Astrocyte (in vitro differentiated cells and primary cell): ENCODE measurements at regions not wholly inside any gene's neighbourhood (a gene's known extent, or its start where the extent isn't known, plus 50 kb on each side); places are given as distances from the start of the nearest gene placed in this dataset.

Experiments
- DNase-seq: peaks from one replicate; pipeline ENCODE4 v3.0.0-alpha.2; 2010; ENCODE audit warnings: low read depth
- FAIRE-seq: peaks from 2 replicates; lab custom pipeline; 2011; peaks lifted over from hg19 to GRCh38; lab: Jason Lieb, UNC
- H2AFZ ChIP-seq: 2 replicates; pipeline ENCODE4 v1.6.0; 2012; ENCODE audit warnings: low read depth, low read length, inconsistent platforms
- H3K27ac ChIP-seq: 2 replicates; pipeline ENCODE4 v1.5.1; 2011; ENCODE audit warnings: low read depth, low read length, inconsistent platforms
- H3K27me3 ChIP-seq: 2 replicates; pipeline ENCODE4 v1.6.0; 2011; ENCODE audit warnings: low read length, inconsistent platforms; ENCODE audit not compliant: insufficient read depth
- H3K36me3 ChIP-seq: 2 replicates; pipeline ENCODE4 v1.5.1; 2011; ENCODE audit warnings: low read length, inconsistent platforms; ENCODE audit not compliant: insufficient read depth
- H3K4me1 ChIP-seq: 2 replicates; pipeline ENCODE4 v1.5.1; 2011; ENCODE audit warnings: low read length, inconsistent platforms; ENCODE audit not compliant: insufficient read depth
- H3K4me2 ChIP-seq: 2 replicates; pipeline ENCODE4 v1.6.0; 2012; ENCODE audit warnings: low read length, inconsistent platforms
- H3K4me3 ChIP-seq: 2 replicates; pipeline ENCODE4 v1.5.1; 2011; ENCODE audit warnings: low read depth, mild to moderate bottlenecking, low read length, inconsistent platforms; ENCODE audit not compliant: insufficient read depth
- H3K79me2 ChIP-seq: 2 replicates; pipeline ENCODE4 v1.6.0; 2012; ENCODE audit warnings: mild to moderate bottlenecking, low read length, inconsistent platforms; ENCODE audit not compliant: insufficient read depth
- H3K9ac ChIP-seq: 2 replicates; pipeline ENCODE4 v1.6.0; 2012; ENCODE audit warnings: mild to moderate bottlenecking, low read length, inconsistent platforms
- H3K9me3 ChIP-seq: 2 replicates; pipeline ENCODE4 v1.5.1; 2012; ENCODE audit warnings: low read depth, mild to moderate bottlenecking, low read length, inconsistent platforms; ENCODE audit not compliant: insufficient read depth
- H4K20me1 ChIP-seq: 2 replicates; pipeline ENCODE4 v1.6.0; 2012; ENCODE audit warnings: low read length, inconsistent platforms; ENCODE audit not compliant: insufficient read depth
- H3K27ac Mint-ChIP-seq: one replicate; pipeline ENCODE4 v1.8.0; 2021; ENCODE audit warnings: mild to moderate bottlenecking, mixed read lengths; ENCODE audit not compliant: unreplicated experiment
- H3K27me3 Mint-ChIP-seq: one replicate; pipeline ENCODE4 v1.8.0; 2021; ENCODE audit warnings: low read depth, mixed read lengths; ENCODE audit not compliant: unreplicated experiment
- H3K36me3 Mint-ChIP-seq: one replicate; pipeline ENCODE4 v1.8.0; 2021; ENCODE audit warnings: low read depth, mixed read lengths; ENCODE audit not compliant: unreplicated experiment
- H3K4me1 Mint-ChIP-seq: one replicate; pipeline ENCODE4 v1.8.0; 2021; ENCODE audit warnings: low read depth, mixed read lengths; ENCODE audit not compliant: unreplicated experiment
- H3K4me3 Mint-ChIP-seq: one replicate; pipeline ENCODE4 v1.8.0; 2021; ENCODE audit warnings: mild to moderate bottlenecking, moderate library complexity, mixed read lengths; ENCODE audit not compliant: unreplicated experiment
- H3K9me3 Mint-ChIP-seq: one replicate; pipeline ENCODE4 v1.8.0; 2021; ENCODE audit warnings: mild to moderate bottlenecking, mixed read lengths; ENCODE audit not compliant: unreplicated experiment
- EZH2 ChIP-seq: IDR thresholded peaks from 2 replicates; pipeline ENCODE4 v1.6.1; 2012; ENCODE audit warnings: mild to moderate bottlenecking, low read length, inconsistent platforms; ENCODE audit not compliant: insufficient read depth
- TF ChIP-seq, protein P1 (sequence below): IDR thresholded peaks from 2 replicates; pipeline ENCODE4 v1.5.1; 2011; ENCODE audit warnings: low read depth, mild to moderate bottlenecking, inconsistent platforms, low read length, moderate library complexity; ENCODE audit not compliant: insufficient read depth

DNA sequence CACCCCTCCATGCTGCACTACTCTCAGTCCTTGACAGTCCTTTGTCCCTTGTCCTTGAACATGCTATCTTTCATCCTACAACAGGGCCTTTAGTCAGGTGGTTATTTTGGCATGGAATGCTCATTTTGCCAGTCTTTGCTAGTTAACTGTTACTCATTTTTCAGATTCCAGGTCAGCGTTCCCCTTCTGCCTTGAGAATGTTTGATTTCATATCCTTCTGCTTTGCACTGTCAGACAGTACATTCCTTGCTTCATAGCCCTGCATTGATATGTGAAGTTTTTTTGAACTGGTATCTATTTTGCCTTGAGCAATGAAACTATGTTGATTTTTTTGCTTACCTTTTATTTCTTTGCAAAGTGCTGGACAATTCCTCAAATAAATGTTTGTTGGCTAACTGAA, 638.2 kb upstream of the SEMA6A start:
- FAIRE-seq, result no peak
- Mint-ChIP-seq H3K27me3 (no peaks in the 10 kb centered on the region), H3K36me3 (no peaks in the 10 kb centered on the region), H3K27ac (no peak overlapping the region), H3K9me3 (peaks cover 2% of the 10 kb centered on the region), H3K4me3 (no peak overlapping the region), H3K4me1 (no peaks in the 10 kb centered on the region)
- Histone ChIP-seq H4K20me1 (no peaks in the 10 kb centered on the region), H3K4me1 (no peaks in the 10 kb centered on the region), H3K27ac (no peak overlapping the region), H2AFZ (no peak overlapping the region), H3K27me3 (no peaks in the 10 kb centered on the region), H3K4me3 (no peak overlapping the region), H3K79me2 (no peaks in the 10 kb centered on the region), H3K9ac (no peak overlapping the region), H3K9me3 (peaks cover 2% of the 10 kb centered on the region), H3K4me2 (no peak overlapping the region), H3K36me3 (no peaks in the 10 kb centered on the region)
- no peak for DNase-seq
- TF ChIP-seq, protein P1, sequence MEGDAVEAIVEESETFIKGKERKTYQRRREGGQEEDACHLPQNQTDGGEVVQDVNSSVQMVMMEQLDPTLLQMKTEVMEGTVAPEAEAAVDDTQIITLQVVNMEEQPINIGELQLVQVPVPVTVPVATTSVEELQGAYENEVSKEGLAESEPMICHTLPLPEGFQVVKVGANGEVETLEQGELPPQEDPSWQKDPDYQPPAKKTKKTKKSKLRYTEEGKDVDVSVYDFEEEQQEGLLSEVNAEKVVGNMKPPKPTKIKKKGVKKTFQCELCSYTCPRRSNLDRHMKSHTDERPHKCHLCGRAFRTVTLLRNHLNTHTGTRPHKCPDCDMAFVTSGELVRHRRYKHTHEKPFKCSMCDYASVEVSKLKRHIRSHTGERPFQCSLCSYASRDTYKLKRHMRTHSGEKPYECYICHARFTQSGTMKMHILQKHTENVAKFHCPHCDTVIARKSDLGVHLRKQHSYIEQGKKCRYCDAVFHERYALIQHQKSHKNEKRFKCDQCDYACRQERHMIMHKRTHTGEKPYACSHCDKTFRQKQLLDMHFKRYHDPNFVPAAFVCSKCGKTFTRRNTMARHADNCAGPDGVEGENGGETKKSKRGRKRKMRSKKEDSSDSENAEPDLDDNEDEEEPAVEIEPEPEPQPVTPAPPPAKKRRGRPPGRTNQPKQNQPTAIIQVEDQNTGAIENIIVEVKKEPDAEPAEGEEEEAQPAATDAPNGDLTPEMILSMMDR, result no peak
- TF ChIP-seq EZH2, result no peak

DNA sequence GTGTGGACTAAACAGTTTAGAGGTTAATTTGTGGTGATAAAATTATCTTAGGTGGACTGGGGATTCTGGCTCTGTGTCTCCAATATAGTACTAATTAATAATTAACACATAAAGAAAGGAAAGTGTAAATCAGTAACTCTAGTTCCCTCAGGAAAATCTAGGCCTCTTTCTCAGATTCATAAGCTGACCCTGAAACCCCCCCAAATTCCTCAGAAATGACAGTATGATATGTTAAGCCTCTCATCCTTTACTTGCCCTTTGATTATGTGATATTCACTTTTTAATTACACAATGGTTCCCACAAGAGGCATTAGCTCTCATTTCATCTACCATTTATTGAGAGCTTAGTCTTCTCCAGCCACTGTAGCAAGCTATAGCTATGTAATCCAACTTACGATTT, 636.2 kb upstream of the SEMA6A start:
- Histone ChIP-seq H2AFZ (no peak overlapping the region), H4K20me1 (no peaks in the 10 kb centered on the region), H3K4me3 (no peak overlapping the region), H3K79me2 (no peaks in the 10 kb centered on the region), H3K4me1 (no peaks in the 10 kb centered on the region), H3K9ac (no peak overlapping the region), H3K27ac (no peak overlapping the region), H3K9me3 (peaks cover 2% of the 10 kb centered on the region), H3K36me3 (no peaks in the 10 kb centered on the region), H3K4me2 (no peak overlapping the region), H3K27me3 (no peaks in the 10 kb centered on the region)
- Mint-ChIP-seq H3K36me3 (no peaks in the 10 kb centered on the region), H3K4me1 (no peaks in the 10 kb centered on the region), H3K27me3 (no peaks in the 10 kb centered on the region), H3K9me3 (peaks cover 2% of the 10 kb centered on the region), H3K27ac (no peak overlapping the region), H3K4me3 (no peak overlapping the region)
- FAIRE-seq (no peak), DNase-seq (no peak)
- TF ChIP-seq, protein P1, result no peak
- no peak for TF ChIP-seq EZH2

DNA sequence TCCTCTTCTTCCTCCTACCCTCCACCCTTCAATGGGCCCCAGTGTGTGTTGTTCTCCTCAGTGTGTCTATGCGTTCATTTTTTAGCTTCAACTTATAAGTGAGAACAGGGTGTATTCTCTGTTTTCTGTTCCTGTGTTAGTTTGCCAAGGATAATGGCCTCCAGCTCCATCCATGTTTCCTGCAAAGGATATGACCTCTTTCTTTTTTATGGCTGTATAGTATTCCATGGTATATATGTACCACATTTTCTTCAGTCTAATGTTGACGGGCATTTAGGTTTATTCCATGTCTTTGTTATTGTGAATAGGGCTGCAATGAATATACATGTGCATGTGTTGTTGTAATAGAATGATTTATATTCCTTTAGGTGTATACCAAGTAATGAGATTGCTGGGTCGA, 634.9 kb upstream of the SEMA6A start:
- no peaks in the 10 kb centered on the region for H3K36me3 Mint-ChIP-seq
- H3K27me3 Mint-ChIP-seq, result no peaks in the 10 kb centered on the region
- no peak overlapping the region for H3K9ac ChIP-seq
- H3K27ac Mint-ChIP-seq, result no peak overlapping the region
- TF ChIP-seq, protein P1, result no peak
- TF ChIP-seq EZH2, result no peak
- no peak overlapping the region for H2AFZ ChIP-seq
- H3K4me3 ChIP-seq, result no peak overlapping the region
- H4K20me1 ChIP-seq, result no peaks in the 10 kb centered on the region
- H3K27me3 ChIP-seq, result no peaks in the 10 kb centered on the region
- FAIRE-seq (no peak), DNase-seq (no peak)
- no peak overlapping the region for H3K4me3 Mint-ChIP-seq
- H3K9me3 Mint-ChIP-seq, result peaks cover 2% of the 10 kb centered on the region
- peaks cover 2% of the 10 kb centered on the region for H3K9me3 ChIP-seq
- H3K79me2 ChIP-seq, result no peaks in the 10 kb centered on the region
- H3K27ac ChIP-seq, result no peak overlapping the region
- H3K4me2 ChIP-seq, result no peak overlapping the region
- no peaks in the 10 kb centered on the region for H3K4me1 ChIP-seq
- no peaks in the 10 kb centered on the region for H3K36me3 ChIP-seq
- H3K4me1 Mint-ChIP-seq, result no peaks in the 10 kb centered on the region
